Kidney (tissue), 13 donors: ENCODE measurements at regions not wholly inside any gene's neighbourhood (a gene's known extent, or its start where the extent isn't known, plus 50 kb on each side); places are given as distances from the start of the nearest gene placed in this dataset.
A peak's percentile ranks its signal among the peaks of the same experiment; 100 is the strongest.

Experiments
- DNase-seq, 5 donors: peaks; one replicate each; pipeline ENCODE4 v3.0.0-alpha.2; 2013 to 2020
- FAIRE-seq: peaks from 2 replicates; lab custom pipeline; 2012; peaks lifted over from hg19 to GRCh38; lab: Jason Lieb, UNC
- H3K27ac ChIP-seq, 2 donors: one replicate each; pipeline ENCODE4 v1.7.0; 2013; ENCODE audit warnings: low read depth in 2 of 2, low read length in 2 of 2, inconsistent platforms in 1 of 2
- H3K27me3 ChIP-seq: one replicate; pipeline ENCODE4 v1.7.1; 2013; ENCODE audit warnings: low read length, inconsistent platforms; ENCODE audit not compliant: control insufficient read depth, insufficient read depth
- H3K36me3 ChIP-seq, 3 donors: one replicate each; pipeline versions ENCODE4 v1.7.0 to v1.7.1; 2013; ENCODE audit warnings: low read length in 3 of 3, control low read depth in 1 of 3, inconsistent platforms in 1 of 3; ENCODE audit not compliant: insufficient read depth in 3 of 3, control insufficient read depth in 2 of 3
- H3K4me1 ChIP-seq, 3 donors: one replicate each; pipeline versions ENCODE4 v1.7.0 to v1.7.1; 2013; ENCODE audit warnings: low read length in 3 of 3, inconsistent platforms in 1 of 3, low read depth in 1 of 3; ENCODE audit not compliant: control insufficient read depth in 2 of 3, insufficient read depth in 2 of 3
- H3K4me3 ChIP-seq, 3 donors: one replicate each; pipeline versions ENCODE4 v1.7.0 to v1.8.1; 2013; ENCODE audit warnings: low read length in 3 of 3, control low read depth in 1 of 3, inconsistent platforms in 1 of 3
- H3K9ac ChIP-seq, 3 donors: one replicate each; pipeline versions ENCODE4 v1.7.0 to v1.7.1; 2013; ENCODE audit warnings: low read length in 3 of 3, control low read depth in 1 of 3, inconsistent platforms in 1 of 3
- H3K9me3 ChIP-seq, 3 donors: one replicate each; pipeline versions ENCODE4 v1.7.0 to v1.7.1; 2013; ENCODE audit warnings: low read length in 3 of 3, control low read depth in 1 of 3, inconsistent platforms in 1 of 3; ENCODE audit not compliant: control insufficient read depth in 2 of 3, insufficient read depth in 1 of 3
- intact Hi-C: fragments of 100-400 bp; cut with DNase I; formaldehyde crosslinking; loops from one replicate; pipeline ENCODE4 v1.11.1; 2022
- TF ChIP-seq, protein P1 (sequence below): IDR thresholded peaks from 3 replicates; pipeline ENCODE4 v1.5.1; 2012; ENCODE audit warnings: mild to moderate bottlenecking, moderate library complexity, borderline replicate concordance; ENCODE audit not compliant: insufficient read depth; ENCODE audit errors: extremely low read depth
- donor health status: control.
- donor health status: control.
- donor health status: control.
- donor health status: control.
- donor health status: control.
- donor health status: DM: yes; HTN: yes; CAD: no.
- donor health status: Normal renal cell carcinoma (clear cell type).

DNA sequence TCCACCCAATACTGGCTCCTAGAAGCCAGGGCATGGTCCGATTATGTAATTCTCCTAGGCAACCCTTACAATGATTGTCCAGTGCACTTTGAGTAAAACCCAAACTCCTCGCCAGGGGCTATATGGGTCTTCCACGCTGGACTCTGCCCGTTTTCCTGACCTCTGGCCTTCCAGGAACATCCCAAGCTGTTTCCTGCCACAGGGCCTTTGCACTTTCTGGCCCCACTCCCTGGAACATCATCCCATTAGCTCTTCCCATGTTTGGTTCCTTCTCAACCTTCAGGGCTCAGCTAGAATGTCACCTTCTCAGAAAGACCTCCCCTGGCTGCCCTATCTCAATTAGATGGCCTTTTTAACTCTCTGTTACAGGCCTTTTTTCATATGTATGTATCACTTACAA is 85.4 kb downstream of the IRF2BPL start:
- Histone ChIP-seq H3K9me3 (no peaks in the 10 kb centered on the region), H3K36me3 (no peaks in the 10 kb centered on the region), H3K4me3 (no peak overlapping the region), H3K4me1 (peaks cover 10 to 14% (median 10%) of the 10 kb centered on the region in 3 donors), H3K27me3 (no peaks in the 10 kb centered on the region), H3K9ac (no peak overlapping the region), H3K27ac (no peak overlapping the region)
- DNase-seq (no peak), FAIRE-seq (no peak)
- TF ChIP-seq, protein P1, sequence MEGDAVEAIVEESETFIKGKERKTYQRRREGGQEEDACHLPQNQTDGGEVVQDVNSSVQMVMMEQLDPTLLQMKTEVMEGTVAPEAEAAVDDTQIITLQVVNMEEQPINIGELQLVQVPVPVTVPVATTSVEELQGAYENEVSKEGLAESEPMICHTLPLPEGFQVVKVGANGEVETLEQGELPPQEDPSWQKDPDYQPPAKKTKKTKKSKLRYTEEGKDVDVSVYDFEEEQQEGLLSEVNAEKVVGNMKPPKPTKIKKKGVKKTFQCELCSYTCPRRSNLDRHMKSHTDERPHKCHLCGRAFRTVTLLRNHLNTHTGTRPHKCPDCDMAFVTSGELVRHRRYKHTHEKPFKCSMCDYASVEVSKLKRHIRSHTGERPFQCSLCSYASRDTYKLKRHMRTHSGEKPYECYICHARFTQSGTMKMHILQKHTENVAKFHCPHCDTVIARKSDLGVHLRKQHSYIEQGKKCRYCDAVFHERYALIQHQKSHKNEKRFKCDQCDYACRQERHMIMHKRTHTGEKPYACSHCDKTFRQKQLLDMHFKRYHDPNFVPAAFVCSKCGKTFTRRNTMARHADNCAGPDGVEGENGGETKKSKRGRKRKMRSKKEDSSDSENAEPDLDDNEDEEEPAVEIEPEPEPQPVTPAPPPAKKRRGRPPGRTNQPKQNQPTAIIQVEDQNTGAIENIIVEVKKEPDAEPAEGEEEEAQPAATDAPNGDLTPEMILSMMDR, result no peak
- intact Hi-C loops, result no loop called here

DNA sequence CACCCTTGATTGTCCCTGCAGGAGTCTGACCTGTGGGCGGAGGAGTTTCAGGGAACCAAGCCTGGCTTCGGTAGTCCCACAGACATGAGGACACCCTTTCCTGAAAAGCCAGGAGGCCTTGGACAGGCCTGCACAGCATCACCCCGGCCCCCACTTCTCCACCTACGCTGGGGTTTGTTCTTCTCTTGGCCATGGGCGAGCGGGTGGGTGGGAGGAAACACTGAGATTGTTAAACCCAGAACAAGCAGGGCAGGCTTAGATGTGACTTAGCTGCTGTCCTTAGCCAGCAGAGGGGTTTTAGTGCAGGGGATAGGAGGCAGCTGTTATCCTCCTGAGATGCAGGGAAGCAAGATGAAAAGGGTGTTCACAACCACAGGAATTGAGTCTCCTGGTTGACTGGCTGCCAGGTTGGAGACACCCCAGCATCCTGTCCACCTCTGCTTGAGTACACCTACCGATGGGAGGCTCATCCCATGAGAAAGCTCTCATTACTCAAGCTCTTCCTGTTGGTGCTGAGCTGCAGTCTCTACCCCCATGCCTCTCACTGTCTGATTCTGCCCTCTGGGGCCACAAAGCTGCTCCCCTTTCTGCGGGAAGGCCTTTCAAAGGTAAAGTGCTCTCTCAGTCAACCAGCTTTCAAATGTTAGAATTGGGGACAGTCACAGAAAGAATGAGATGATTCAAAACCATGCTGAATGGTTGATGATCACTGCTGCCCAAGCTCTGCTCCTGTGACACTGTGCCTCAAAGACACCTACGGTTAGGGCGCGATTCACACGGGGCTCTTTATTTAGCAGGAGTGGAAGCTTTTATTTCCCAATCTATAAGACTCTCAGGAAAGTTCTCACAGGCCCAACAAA is 86.3 kb downstream of the IRF2BPL start:
- Histone ChIP-seq H3K36me3 (no peaks in the 10 kb centered on the region), H3K4me3 (no peak overlapping the region), H3K9me3 (no peaks in the 10 kb centered on the region), H3K27me3 (no peaks in the 10 kb centered on the region), H3K9ac (no peak overlapping the region), H3K4me1 (peaks cover 4 to 7% (median 6%) of the 10 kb centered on the region in 3 donors), H3K27ac (no peak overlapping the region)
- FAIRE-seq (no peak), DNase-seq (peak in 1 of 5 donors; percentile 71)
- intact Hi-C loops, result no loop called here
- TF ChIP-seq, protein P1, result no peak

DNA sequence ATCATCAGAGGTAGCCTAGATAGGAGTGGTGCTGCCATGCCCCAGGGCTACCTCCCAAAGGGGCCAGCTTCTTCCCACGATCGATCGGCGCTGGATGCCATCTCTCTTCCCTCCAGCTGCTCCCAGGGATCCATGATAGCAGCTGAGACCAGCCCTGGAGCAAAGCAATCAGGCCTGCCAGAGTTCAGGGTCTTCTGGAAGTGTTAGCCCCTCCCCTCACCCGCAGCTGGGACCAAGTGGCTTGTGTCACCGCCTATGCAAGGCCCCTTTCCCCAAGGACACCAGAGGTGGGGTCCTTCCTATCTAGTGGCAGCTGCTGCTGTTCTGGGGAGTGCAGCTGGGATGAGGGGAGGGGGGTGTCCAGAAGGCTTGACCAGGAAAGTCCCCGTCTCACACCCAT is 87.0 kb downstream of the IRF2BPL start:
- Histone ChIP-seq H3K27ac (no peak overlapping the region), H3K9me3 (no peaks in the 10 kb centered on the region), H3K4me3 (no peak overlapping the region), H3K9ac (no peak overlapping the region), H3K36me3 (no peaks in the 10 kb centered on the region), H3K4me1 (peaks cover 0 to 1% (median under 1%) of the 10 kb centered on the region in 3 donors), H3K27me3 (no peaks in the 10 kb centered on the region)
- intact Hi-C loops, result no loop called here
- TF ChIP-seq, protein P1, result no peak
- FAIRE-seq (no peak), DNase-seq (peak in 1 of 5 donors; percentile 73)
